H4 (cell line): ENCODE measurements at regions not wholly inside any gene's neighbourhood (a gene's known extent, or its start where the extent isn't known, plus 50 kb on each side); places are given as distances from the start of the nearest gene placed in this dataset.

ENCODE experiments used
- DNase-seq: peaks from one replicate; pipeline ENCODE4 v3.0.0-alpha.2; 2015; ENCODE audit warnings: low spot score

DNA sequence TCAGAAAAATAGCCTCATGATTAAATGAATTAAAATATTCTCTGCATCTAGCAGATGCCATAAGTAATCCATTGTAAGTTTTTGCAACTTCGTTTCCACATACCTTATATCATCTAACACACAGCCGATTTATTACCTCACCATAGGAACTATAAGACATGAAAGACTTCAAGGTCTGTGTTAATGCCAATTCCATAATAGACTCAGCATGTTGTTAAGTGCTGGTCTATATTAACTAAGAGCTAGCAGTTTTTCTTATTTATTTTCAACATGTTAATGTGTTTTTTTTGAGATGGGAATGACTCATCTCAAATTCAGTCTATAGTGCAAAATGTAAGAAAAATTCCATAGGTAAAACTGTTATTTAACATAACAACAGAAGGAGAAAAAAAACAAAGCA is 243.9 kb upstream of the GULP1 start:
- no peak for DNase-seq

GRCh38 chr2:188050726-188051125 is 240.9 kb upstream of the GULP1 start:
- peak; percentile 9 for DNase-seq

DNA sequence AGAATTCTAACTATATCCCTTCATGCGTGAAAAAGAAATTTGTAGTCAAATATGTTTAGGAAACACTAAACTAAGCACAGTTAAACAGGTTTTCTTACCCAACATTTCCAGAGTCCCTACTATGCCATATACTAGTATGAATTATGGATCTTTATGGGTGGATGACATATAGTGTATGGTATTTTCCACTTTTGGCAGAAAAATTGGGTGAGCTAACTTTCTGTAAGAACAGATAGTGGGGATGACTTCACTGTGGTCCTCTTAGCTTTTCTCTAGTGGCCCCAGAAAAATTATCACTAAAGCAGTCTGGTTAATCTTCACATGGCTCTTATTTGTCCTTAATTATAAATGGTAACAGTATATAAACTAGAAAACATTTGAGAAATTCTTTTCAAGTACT is 240.0 kb upstream of the GULP1 start:
- no peak for DNase-seq

GRCh38 chr2:188065386-188065785 is 226.3 kb upstream of the GULP1 start:
- no peak for DNase-seq

DNA sequence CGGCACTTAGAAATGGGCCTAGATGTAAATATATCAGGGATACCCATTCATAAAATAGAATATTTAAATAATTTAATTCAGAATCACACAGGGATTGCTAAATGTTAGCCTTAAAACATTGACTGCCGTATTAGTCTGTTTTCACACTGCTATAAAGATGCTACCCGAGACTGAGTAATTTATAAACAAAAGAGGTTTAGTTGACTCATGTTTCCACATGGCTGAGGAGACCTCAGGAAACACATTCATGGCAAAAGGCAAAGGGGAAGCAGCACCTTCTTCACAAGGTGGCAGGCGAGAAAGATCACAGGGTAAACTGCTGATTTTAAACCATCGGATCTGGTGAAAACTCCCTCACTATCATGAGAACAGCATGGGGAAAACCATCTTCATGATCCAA is 223.6 kb upstream of the GULP1 start:
- DNase-seq: peak; percentile 41

DNA sequence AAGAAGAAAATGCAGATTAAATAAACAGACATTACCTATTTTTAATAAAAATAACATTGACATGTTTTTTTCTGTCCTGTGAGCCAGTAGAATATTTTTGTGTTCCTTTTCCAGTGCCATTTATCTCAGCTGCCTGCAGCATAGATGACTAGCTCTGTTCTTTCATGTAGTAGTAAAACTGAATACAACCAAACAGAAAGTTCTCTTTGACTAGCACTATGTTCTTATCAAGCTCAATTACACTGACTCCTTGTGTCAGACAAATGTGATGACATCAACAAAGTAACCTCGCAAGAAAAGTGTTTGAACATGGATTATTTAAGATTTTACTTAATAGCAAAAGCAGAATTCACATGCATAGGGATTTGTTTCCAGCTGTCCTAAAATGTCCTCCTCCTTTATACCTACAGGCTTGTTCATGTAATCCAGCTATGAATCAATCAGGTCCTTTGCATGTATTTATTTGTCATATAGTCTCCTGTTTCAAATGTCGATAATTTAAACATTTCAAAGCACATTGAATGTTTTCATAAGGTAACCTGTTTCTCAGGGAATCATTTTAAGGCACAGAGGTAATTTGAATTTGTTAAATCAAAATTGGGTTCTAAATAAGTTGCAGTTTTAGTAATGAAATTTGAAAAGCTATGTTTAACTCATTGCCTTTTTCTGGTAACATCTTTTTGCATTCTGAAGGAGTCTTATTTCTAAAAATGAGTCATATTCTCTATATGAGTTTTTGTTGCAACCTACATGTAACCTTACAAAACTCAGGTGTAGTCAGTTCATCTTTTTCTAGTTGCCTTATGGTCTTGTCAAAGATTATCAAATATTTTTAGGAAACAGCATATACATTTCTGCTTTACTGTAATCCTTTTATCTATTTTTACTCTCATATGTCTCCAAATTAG is 215.3 kb upstream of the GULP1 start:
- no peak for DNase-seq

DNA sequence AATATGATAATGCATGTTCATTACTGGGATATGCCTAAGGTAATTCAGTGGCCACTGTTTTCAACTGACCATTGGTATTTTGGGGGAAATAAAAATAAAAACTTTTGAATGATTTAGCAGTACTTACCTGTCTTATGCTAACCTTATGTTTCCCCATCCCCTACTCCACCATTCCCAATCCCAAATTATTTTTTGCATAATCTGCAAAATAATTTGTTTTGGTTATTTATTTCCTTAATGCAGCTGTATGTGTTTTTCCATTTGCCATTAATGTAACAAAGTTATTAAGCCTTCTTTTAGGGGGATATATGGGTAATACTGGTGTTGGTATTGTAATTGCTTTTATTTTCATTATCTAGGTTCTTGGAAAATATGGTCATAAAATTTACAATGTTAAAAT is 213.9 kb upstream of the GULP1 start:
- no peak for DNase-seq

DNA sequence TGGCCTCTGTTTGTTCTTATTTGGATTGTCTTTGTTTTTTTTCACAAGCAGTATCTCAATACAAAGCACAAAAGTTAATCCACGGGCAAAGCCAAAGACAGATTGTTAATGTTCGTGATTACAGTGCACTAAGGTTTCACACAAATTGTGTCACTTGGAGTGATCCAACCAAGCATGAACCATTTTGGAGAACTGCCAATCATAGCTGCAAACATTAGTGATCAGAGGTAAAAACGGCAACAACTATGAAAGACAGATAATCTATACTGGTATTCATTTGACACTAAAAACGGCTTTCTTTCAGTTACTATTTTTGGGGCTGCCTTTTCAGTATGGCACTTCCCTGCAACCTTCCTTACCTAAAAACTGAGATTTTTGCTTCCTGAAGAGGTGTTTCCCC is 213.1 kb upstream of the GULP1 start:
- DNase-seq: no peak

GRCh38 chr2:188079196-188079595 is 212.5 kb upstream of the GULP1 start:
- DNase-seq: peak; percentile 85

- no peak for DNase-seq
Measured at GRCh38 chr2:188085421-188085820, 206.3 kb upstream of the GULP1 start.

DNA sequence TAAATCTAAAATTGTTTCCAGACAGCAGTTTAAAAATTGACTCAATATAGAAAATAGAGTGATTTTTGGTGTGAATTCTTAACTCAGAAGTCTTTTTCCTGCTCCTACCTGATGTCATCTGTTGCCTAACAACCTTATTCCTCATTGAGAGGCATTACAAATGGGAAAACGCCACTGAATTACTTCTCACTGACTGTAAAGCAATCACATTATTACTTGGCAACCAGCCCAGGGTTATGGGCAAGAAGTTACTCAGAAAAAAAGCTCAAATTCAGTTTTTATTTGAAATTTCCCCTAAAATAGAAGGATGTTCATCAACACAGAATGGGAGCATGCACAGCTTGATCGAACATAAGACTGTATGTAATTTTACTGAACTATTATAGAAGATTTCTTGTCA is 201.8 kb upstream of the GULP1 start:
- DNase-seq: no peak

- DNase-seq: no peak
Measured at GRCh38 chr2:188091220-188091619, 200.5 kb upstream of the GULP1 start.

DNA sequence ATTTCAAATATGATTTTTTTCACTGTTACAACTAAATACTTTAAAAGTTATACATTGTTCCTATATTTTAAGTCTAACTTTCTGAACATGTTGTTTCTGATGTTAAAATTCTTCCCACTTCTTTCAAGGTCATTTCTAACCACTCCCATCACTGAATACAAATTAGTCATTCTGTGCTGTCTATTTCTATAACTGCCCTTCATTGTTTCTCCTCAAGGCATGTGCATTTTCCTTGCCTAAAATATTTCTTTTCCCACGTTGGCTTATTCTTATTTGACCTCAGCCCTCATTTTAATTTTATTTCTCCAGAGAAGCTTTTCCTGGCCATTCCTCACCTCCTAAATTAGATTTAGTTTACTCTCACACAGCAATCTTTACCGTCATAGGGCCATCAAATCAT is 198.9 kb upstream of the GULP1 start:
- DNase-seq: no peak

GRCh38 chr2:188096910-188097309 is 194.8 kb upstream of the GULP1 start:
- DNase-seq: no peak

DNA sequence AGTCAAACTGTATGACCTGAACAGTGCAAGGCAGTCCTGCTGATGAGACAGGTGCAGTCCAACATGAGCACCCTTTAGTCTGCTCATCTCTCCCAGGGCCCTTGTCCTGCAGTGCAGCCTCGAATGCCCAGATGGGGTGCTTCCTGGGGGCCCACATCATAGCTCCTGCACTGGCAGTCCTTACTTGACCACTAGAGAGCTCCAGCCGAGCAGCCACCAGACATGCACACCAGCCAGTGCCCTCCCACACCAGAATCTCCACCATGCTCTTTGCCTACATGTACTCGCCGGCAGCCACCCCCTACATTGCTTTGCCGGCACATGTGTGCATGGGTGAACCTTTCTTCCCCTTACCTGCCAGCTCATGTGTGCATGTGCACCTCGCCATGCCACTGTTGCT is 188.8 kb upstream of the GULP1 start:
- DNase-seq: no peak

GRCh38 chr2:188114014-188114413 is 177.7 kb upstream of the GULP1 start:
- no peak for DNase-seq

GRCh38 chr2:188117706-188118105 is 174.0 kb upstream of the GULP1 start:
- no peak for DNase-seq

DNA sequence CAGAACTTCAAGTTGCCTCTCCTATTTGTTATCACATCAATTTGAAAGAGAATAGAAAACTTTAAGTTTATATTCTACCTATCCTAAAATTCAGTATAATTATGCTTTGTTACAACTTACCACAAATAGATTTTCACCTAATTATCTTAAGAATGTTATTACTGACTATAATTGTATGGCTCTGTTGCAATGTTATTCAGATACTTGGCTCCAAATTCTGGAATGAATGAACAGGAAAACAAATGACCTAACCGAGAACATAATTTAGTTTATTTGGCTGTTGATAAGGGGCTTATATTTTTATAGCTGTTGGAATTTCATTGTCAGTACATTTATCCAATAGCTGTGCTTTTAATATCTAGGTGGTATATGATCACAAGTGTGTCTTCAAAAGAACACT is 173.2 kb upstream of the GULP1 start:
- no peak for DNase-seq

- DNase-seq: no peak
Measured at GRCh38 chr2:188119112-188119838, 172.4 kb upstream of the GULP1 start.

DNA sequence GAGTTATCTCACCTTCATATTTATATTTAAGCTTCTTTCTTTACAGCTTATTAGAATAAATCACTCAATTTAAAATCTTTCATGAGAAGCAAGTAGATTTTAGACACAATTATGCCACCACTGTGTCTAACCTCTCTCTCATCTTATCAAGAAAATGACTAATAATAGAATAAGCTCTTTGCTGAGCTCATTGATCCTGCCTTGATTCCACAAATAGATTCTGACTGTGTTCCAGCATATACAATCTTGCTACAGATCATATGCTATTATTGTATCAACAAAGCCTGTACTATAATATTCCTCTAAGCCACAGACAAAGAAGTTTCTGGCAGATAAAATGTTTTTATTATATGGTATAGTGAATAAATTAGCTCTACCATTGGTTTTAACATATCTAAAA is 168.7 kb upstream of the GULP1 start:
- DNase-seq: no peak

DNA sequence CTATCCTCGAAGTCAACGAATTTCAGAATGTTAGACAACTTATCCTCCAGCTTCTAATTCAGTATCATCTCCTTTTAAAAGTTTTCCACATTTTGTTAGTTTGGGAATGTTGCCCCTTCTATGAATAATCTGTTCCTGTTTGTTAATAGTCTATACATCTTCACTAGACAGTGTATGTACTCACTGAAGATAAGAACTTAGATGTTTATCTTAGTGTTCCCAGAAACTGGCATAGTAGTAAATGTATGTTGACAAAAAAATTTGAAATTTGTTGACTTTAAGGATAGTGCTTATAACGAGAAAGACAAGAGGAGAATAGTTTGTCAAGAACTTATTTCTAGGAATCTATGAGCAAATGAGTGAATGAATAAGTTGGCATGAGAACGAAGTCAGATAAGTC is 162.0 kb upstream of the GULP1 start:
- DNase-seq: no peak

GRCh38 chr2:188130317-188130716 is 161.4 kb upstream of the GULP1 start:
- DNase-seq: no peak

GRCh38 chr2:188131281-188131680 is 160.4 kb upstream of the GULP1 start:
- DNase-seq: no peak
